ENCODE measurements at regions not wholly inside any gene's neighbourhood (a gene's known extent, or its start where the extent isn't known, plus 50 kb on each side); places are given as distances from the start of the nearest gene placed in this dataset.

DNA sequence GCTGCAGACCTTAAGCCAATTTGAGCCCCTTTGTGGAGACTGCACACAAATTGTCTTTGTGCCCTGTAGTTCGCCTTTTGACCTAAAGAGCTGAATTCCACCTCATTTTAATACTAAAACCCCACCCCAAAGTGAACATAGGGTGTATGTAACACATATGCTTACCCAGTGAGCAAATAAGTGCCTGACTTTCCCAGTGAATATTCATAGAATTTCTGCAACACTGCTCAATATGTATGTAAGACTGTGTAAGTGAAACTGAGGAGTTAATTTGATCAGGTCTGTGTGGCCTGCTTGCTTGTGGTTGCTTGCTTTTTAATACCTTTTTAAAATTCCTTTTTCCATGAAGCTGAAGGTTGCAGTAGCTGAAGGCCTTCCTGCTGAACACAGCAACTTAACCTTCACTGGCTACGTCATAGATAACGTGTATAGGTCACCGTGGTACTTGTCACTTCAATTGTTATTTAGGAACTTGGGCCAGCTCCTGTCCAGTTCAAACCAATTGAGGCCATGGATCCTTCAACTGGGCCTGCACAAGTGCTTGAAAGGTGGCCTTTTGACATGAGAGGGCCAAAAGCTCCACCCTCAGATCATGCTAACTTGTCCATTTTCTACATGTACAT, 131.7 kb upstream of the BTBD3 start:
- Histone ChIP-seq H3K36me3 (ENCODE audit: control insufficient read depth in 1 of 2, insufficient read depth in 2 of 2, low read length in 2 of 2) (no peaks in the 10 kb centered on the region; a peak in 1 of 4 replicates), H3K9me2 (ENCODE audit: insufficient read depth) (no peaks in the 10 kb centered on the region), H3K79me2 (ENCODE audit: insufficient read depth, low read length) (no peaks in the 10 kb centered on the region), H3K27me3 (ENCODE audit: insufficient read depth, low read length) (no peaks in the 10 kb centered on the region), H3K4me1 (ENCODE audit: control insufficient read depth in 1 of 2, insufficient read depth in 2 of 2, low read length in 2 of 2) (no peaks in the 10 kb centered on the region), H3K4me3 (replicated peaks in 1 of 2; ENCODE audit: low read depth in 1 of 2, low read length in 2 of 2) (no peak overlapping the region), H3K9me3 (ENCODE audit: control insufficient read depth in 1 of 2, insufficient read depth in 1 of 2, low read depth in 1 of 2, low read length in 2 of 2) (no peaks in the 10 kb centered on the region), H3K27ac (ENCODE audit: low read depth, low read length) (no peak overlapping the region), H3K9ac (ENCODE audit: low read length) (no peak overlapping the region), H3K4me2 (ENCODE audit: low read length) (no peak overlapping the region), H4K20me1 (ENCODE audit: insufficient read depth) (no peaks in the 10 kb centered on the region), H2AFZ (ENCODE audit: low read depth, low read length, poor library complexity, severe bottlenecking) (no peak overlapping the region)
- DNase-seq (ENCODE audit: low read depth, low spot score) (no peak), ATAC-seq (no peak)
- TF ChIP-seq RAD21 (IDR thresholded peaks at IDR 0.05; ENCODE audit: low read depth) (no peak), JUND (IDR thresholded peaks at IDR 0.05) (no peak), POLR2AphosphoS5 (IDR thresholded peaks at IDR 0.05; ENCODE audit: low read depth, low read length) (no peak), YY1 (IDR thresholded peaks at IDR 0.05; ENCODE audit: extremely low read depth, insufficient replicate concordance, low read depth, low read length) (no peak), CEBPB (IDR thresholded peaks at IDR 0.05; ENCODE audit: low read depth) (no peak), ZNF274 (IDR thresholded peaks at IDR 0.05; ENCODE audit: low read depth, low read length) (no peak), SRF (IDR thresholded peaks at IDR 0.05; ENCODE audit: low read depth) (no peak), POLR2A (IDR thresholded peaks at IDR 0.05; ENCODE audit: borderline replicate concordance, extremely low read depth, insufficient read depth, insufficient read length) (no peak), TCF7L2 (IDR thresholded peaks at IDR 0.05; ENCODE audit: borderline replicate concordance, extremely low read depth, insufficient read depth, insufficient read length) (no peak), SP1 (IDR thresholded peaks at IDR 0.05; ENCODE audit: low read depth) (no peak), EZH2 (IDR thresholded peaks at IDR 0.05) (no peak), EZH2phosphoT487 (IDR thresholded peaks at IDR 0.05; ENCODE audit: borderline replicate concordance) (no peak), ZFX (IDR thresholded peaks at IDR 0.05) (no peak)
- TF ChIP-seq, protein P1, sequence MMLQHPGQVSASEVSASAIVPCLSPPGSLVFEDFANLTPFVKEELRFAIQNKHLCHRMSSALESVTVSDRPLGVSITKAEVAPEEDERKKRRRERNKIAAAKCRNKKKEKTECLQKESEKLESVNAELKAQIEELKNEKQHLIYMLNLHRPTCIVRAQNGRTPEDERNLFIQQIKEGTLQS (IDR thresholded peaks at IDR 0.05): no peak
- TF ChIP-seq, protein P2, sequence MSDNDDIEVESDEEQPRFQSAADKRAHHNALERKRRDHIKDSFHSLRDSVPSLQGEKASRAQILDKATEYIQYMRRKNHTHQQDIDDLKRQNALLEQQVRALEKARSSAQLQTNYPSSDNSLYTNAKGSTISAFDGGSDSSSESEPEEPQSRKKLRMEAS (IDR thresholded peaks at IDR 0.05): no peak
- RAD21 ChIA-PET (ENCODE audit: low non-redundant PET in 1 of 2, low total read pairs in 2 of 2, uncharacterized antibody in 2 of 2, unreplicated experiment in 2 of 2): no interaction called here
- BruUV-seq (replicated peaks): no TSS peak
- POLR2A ChIA-PET: no interaction called here
- CTCF ChIA-PET: no interaction called here
- intact Hi-C loops (cut with micrococcal nuclease): no loop called here
